ENCODE measurements at regions not wholly inside any gene's neighbourhood (a gene's known extent, or its start where the extent isn't known, plus 50 kb on each side); places are given as distances from the start of the nearest gene placed in this dataset.

DNA sequence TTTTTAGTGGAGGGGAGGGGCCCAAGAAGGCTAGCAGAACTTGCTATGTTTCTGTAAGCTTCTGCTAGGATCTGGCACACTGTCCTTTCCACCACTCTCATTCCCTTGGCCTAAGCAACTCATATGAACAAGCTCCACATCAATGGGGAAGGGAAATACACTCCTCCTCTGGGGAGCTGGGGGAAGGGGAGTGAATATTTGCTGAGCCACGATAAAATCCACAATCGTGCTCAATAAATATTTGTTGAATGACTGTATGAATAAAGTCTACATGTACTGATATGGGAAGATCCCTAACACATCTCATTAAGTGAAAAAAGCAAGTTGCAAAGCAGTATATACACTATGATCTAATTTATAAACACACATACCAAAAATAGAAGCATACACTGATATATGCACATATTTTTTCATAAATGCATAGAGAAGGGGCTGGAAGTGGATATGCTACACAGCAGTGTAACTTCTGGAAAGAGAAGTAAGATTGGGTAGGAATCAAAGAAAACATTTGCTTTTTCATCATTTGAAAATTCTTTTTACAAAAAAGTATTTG is 95.8 kb upstream of the EFHC2 start:
- DNase-seq (ENCODE audit: extremely low read depth, low read depth): no peak

DNA sequence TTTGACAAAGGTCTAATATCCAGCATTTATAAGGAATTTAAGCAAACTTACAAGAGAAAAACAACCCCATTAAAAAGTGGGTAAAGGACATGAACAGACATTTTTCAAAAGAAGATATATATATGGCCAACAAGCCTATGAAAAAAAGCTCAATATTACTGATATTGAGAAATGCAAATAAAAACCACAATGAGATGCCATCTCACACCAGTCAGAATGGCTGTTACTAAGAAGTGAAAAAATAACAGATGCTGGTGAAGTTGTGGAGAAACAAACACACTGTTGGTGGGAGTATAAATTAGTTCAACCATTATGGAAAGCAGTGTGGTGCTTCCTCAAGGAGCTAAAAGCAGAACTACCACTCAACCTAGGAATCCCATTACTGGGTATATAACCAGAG is 91.6 kb upstream of the EFHC2 start:
- no peak for DNase-seq (ENCODE audit: extremely low read depth, low read depth)

More for the DNA sequence above, 95.8 kb upstream of the EFHC2 start:
- TF ChIP-seq, protein P1, sequence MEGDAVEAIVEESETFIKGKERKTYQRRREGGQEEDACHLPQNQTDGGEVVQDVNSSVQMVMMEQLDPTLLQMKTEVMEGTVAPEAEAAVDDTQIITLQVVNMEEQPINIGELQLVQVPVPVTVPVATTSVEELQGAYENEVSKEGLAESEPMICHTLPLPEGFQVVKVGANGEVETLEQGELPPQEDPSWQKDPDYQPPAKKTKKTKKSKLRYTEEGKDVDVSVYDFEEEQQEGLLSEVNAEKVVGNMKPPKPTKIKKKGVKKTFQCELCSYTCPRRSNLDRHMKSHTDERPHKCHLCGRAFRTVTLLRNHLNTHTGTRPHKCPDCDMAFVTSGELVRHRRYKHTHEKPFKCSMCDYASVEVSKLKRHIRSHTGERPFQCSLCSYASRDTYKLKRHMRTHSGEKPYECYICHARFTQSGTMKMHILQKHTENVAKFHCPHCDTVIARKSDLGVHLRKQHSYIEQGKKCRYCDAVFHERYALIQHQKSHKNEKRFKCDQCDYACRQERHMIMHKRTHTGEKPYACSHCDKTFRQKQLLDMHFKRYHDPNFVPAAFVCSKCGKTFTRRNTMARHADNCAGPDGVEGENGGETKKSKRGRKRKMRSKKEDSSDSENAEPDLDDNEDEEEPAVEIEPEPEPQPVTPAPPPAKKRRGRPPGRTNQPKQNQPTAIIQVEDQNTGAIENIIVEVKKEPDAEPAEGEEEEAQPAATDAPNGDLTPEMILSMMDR (IDR thresholded peaks at IDR 0.05; ENCODE audit: low read depth, low read length): no peak

DNA sequence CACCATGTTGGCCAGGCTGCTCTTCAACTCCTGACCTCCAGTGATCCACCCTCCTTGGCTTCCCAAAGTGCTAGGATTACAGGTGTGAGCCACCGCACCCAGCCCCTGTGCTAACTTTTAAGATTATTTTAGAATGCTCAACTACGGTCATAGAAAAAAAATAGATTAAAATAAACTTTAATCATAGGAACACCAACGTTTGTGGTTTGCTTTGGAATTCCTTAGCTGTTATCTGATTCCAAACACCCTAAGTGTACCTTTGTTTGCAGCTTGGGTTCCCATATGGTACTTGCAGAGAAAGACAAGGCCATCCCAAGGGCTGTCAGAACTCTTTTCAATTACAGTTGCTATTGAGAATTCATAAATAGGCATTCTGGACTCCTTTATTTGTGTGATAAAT is 90.1 kb upstream of the EFHC2 start:
- DNase-seq (ENCODE audit: extremely low read depth, low read depth): no peak
- TF ChIP-seq, protein P1 (IDR thresholded peaks at IDR 0.05; ENCODE audit: low read depth, low read length): no peak

More for the DNA sequence above, 91.6 kb upstream of the EFHC2 start:
- TF ChIP-seq, protein P1 (IDR thresholded peaks at IDR 0.05; ENCODE audit: low read depth, low read length): no peak

DNA sequence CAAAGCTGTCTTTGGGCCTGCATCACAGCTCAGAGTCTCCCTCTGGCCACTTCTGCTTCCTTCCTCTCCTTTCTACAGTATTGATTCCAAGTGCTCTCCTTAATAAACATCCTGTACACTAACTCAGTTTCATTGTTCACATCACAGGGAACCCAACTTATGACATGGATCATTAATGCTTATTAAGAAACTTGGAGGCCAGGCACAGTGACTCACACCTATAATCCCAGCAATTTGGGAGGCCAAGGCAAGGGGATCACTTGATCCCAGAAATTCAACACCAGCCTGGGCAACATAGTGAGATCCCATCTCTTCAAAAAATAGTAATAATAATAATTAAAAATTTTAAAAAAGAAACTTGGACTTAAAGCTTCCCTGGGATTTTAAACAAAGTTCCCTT is 89.2 kb upstream of the EFHC2 start:
- TF ChIP-seq, protein P1 (IDR thresholded peaks at IDR 0.05; ENCODE audit: low read depth, low read length): no peak
- no peak for DNase-seq (ENCODE audit: extremely low read depth, low read depth)

DNA sequence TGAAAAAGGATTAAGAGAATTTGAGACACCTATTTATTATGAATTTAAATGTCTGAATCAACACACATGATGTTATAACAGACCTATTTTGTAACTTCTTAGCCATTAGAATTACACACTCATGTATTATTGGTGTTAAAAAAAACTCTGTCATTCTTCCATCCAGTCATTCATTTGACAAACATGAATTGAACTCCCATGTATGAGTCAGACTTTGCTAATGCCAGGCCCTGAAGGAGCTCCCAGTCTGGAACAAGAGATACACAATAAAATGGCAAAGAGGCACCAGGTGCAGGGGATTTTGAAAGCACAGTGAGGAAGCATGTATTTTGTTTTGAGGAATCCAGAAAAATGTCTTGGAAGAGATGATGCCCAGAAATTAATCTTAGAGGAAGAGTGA is 87.7 kb upstream of the EFHC2 start:
- DNase-seq (ENCODE audit: extremely low read depth, low read depth): no peak
- TF ChIP-seq, protein P1 (IDR thresholded peaks at IDR 0.05; ENCODE audit: low read depth, low read length): no peak

DNA sequence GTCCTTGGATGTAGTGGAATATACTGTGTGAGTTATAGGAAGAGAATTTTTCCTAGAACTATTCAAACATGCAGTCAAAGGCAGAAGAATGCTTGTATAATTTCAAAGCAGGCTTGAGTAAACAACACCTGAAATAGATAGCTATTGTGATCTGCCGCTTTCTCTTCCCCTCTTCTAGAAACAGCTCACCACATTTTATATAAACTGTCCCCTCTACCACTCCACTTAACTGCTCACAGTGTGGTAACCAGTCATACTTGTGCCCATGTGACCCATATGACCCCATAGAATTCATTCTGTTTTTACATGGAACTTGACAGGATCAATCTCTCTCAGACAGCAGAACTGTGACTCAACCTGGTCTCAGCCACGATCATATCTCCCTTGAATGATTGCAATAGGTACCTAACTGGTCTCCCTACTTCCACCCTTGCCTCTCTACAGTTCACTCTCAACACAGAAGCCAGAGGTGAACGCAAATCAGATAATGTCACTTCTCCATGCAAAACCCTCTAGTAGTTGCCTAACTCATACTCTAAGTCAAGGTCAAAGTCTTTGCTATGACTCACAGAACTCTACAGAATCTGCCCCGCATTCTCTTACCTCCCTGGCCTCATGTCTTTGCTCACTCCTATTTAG is 85.6 kb upstream of the EFHC2 start:
- TF ChIP-seq, protein P1 (IDR thresholded peaks at IDR 0.05; ENCODE audit: low read depth, low read length): no peak
- no peak for DNase-seq (ENCODE audit: extremely low read depth, low read depth)

DNA sequence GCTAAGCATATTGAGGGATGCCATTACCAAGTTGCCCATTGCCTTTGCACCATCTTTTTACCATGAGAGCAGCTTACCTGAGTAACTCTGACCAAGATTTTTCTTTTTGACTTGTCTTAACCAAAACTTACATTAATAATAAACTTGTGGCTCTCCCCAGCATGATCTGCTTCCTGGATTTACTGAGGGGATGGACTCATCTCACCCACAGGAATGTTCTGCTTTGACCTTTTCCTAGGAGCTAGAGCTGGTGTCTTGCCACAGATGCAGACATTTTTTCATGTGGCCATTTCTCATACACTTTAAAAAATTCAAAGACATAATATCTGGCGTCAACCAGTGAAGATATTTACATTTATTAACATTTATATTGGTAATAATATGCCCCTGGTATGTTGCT is 79.2 kb upstream of the EFHC2 start:
- no peak for DNase-seq (ENCODE audit: extremely low read depth, low read depth)

More for the DNA sequence above, 79.2 kb upstream of the EFHC2 start:
- TF ChIP-seq, protein P1 (IDR thresholded peaks at IDR 0.05; ENCODE audit: low read depth, low read length): no peak

Data from AG09319 (cell line).